OCI-LY7 (cell line): ENCODE measurements at regions not wholly inside any gene's neighbourhood (a gene's known extent, or its start where the extent isn't known, plus 50 kb on each side); places are given as distances from the start of the nearest gene placed in this dataset.

Source experiments
- EZH2phosphoT487 ChIP-seq: fragments of 200-600 bp; sonication (generic); IDR thresholded peaks from 2 replicates; pipeline ENCODE4 v1.6.1; 2018; ENCODE audit warnings: low read depth, borderline replicate concordance, mild to moderate bottlenecking, mixed run types, antibody characterized with exemption, low read length, moderate library complexity, mixed read lengths
- TF ChIP-seq, protein P1 (sequence below): fragments of 200-600 bp; sonication (generic); conservative IDR thresholded peaks from 2 replicates; pipeline ENCODE4 v1.5.1; 2014; ENCODE audit warnings: mild to moderate bottlenecking, antibody characterized with exemption, low read length, moderate library complexity, mixed read lengths

DNA sequence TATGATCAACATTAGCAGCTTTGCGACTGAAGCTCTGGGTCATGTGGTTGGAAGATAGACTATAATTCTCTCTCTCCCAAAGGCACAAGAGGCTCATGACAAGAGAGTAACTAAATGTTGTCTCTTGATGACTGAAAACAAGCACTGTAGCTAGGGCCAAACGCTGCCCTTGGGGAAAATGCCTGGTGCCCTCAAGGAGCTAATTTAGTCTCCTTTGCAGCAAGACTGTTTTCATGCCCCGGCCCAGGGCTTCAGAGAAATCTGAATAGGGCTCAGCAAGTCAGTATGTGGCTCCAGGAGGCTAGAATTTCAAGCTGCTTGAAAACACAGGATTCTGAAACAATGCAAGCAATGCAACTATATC is 411.9 kb downstream of the GPAT3 start:
- TF ChIP-seq, protein P1, sequence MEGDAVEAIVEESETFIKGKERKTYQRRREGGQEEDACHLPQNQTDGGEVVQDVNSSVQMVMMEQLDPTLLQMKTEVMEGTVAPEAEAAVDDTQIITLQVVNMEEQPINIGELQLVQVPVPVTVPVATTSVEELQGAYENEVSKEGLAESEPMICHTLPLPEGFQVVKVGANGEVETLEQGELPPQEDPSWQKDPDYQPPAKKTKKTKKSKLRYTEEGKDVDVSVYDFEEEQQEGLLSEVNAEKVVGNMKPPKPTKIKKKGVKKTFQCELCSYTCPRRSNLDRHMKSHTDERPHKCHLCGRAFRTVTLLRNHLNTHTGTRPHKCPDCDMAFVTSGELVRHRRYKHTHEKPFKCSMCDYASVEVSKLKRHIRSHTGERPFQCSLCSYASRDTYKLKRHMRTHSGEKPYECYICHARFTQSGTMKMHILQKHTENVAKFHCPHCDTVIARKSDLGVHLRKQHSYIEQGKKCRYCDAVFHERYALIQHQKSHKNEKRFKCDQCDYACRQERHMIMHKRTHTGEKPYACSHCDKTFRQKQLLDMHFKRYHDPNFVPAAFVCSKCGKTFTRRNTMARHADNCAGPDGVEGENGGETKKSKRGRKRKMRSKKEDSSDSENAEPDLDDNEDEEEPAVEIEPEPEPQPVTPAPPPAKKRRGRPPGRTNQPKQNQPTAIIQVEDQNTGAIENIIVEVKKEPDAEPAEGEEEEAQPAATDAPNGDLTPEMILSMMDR, result no peak
- TF ChIP-seq EZH2phosphoT487, result no peak
